ENCODE measurements at regions not wholly inside any gene's neighbourhood (a gene's known extent, or its start where the extent isn't known, plus 50 kb on each side); places are given as distances from the start of the nearest gene placed in this dataset.

DNA sequence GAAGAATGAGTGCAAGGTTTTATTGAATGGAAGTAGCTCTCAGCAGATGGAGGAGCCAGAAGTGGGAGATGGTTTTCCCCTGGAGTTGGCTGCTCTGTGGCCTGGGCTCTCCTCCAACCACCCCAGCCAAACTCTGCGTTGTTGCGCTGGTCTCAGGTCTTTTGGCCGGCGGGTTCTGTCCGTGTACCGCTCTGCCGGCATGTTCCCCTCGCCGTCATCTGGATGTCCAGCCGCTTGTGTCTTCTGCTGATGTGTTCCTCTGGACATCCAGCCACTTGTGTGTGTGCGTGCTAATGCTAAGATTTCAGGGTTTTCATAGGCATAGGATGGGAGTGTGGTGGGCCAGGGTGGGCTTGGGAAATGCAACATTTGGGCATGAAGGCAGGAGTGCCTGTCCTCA, 1311.3 kb upstream of the TMEFF2 start:
- Histone ChIP-seq H3K36me3 (ENCODE audit: insufficient read depth, low read length) (no peaks in the 10 kb centered on the region), H4K20me1 (ENCODE audit: insufficient read depth, low read length) (no peaks in the 10 kb centered on the region), H3K79me2 (ENCODE audit: insufficient read depth, low read depth, low read length) (no peaks in the 10 kb centered on the region), H3K4me2 (ENCODE audit: low read length) (no peak overlapping the region), H3K27ac (ENCODE audit: low read depth, low read length, poor library complexity, severe bottlenecking) (no peak overlapping the region), H3K4me3 (ENCODE audit: low read depth, low read length, poor library complexity, severe bottlenecking) (no peak overlapping the region), H3K9me3 (ENCODE audit: low read length) (no peaks in the 10 kb centered on the region), H3K9me2 (ENCODE audit: insufficient read depth, low read length) (no peaks in the 10 kb centered on the region), H2AFZ (ENCODE audit: low read length) (no peak overlapping the region), H3K4me1 (ENCODE audit: insufficient read depth, low read length, poor library complexity, severe bottlenecking) (no peaks in the 10 kb centered on the region)
- ChIA-PET POLR2A (no interaction called here), CTCF (ENCODE audit: unreplicated experiment) (no interaction called here)
- no peak for DNase-seq (ENCODE audit: low spot score)
- TF ChIP-seq EZH2phosphoT487 (IDR thresholded peaks at IDR 0.05; ENCODE audit: borderline replicate concordance, low read depth, low read length) (no peak), CTCF (conservative IDR thresholded peaks at IDR 0.05; ENCODE audit: low read length) (no peak)
- intact Hi-C loops (cut with micrococcal nuclease; ENCODE audit: unreplicated experiment) = no loop called here
- BruUV-seq (replicated peaks) = no TSS peak

DNA sequence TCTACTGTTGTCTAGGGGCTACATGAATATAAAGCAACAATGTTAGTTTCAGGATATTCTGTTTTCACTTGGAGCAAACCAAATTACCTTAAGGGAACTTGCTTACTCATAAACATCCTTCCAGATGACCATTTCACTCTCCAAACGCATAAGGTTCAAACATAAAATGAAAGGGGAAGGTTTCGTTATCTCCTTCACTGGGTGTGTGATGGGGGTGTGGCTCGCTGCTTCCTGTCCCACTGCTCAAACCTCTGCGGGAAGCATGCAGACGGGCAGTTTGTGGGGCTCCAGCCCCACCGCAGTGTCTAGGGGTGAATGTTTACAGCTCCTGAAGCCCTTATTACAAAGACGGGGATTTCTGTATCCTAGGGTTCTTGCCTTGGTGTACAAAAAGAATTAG, 1310.9 kb upstream of the TMEFF2 start:
- H3K4me2 ChIP-seq (ENCODE audit: low read length) = no peak overlapping the region
- no peak overlapping the region for H3K27ac ChIP-seq (ENCODE audit: low read depth, low read length, poor library complexity, severe bottlenecking)
- no peaks in the 10 kb centered on the region for H3K9me3 ChIP-seq (ENCODE audit: low read length)
- TF ChIP-seq EZH2phosphoT487 (IDR thresholded peaks at IDR 0.05; ENCODE audit: borderline replicate concordance, low read depth, low read length) (no peak), CTCF (conservative IDR thresholded peaks at IDR 0.05; ENCODE audit: low read length) (no peak)
- no peaks in the 10 kb centered on the region for H3K4me1 ChIP-seq (ENCODE audit: insufficient read depth, low read length, poor library complexity, severe bottlenecking)
- BruUV-seq (replicated peaks) = no TSS peak
- H3K4me3 ChIP-seq (ENCODE audit: low read depth, low read length, poor library complexity, severe bottlenecking) = no peak overlapping the region
- no peak overlapping the region for H2AFZ ChIP-seq (ENCODE audit: low read length)
- ChIA-PET CTCF (ENCODE audit: unreplicated experiment) (no interaction called here), POLR2A (no interaction called here)
- no peaks in the 10 kb centered on the region for H3K36me3 ChIP-seq (ENCODE audit: insufficient read depth, low read length)
- DNase-seq (ENCODE audit: low spot score) = no peak
- no peaks in the 10 kb centered on the region for H4K20me1 ChIP-seq (ENCODE audit: insufficient read depth, low read length)
- no peaks in the 10 kb centered on the region for H3K9me2 ChIP-seq (ENCODE audit: insufficient read depth, low read length)
- H3K79me2 ChIP-seq (ENCODE audit: insufficient read depth, low read depth, low read length) = no peaks in the 10 kb centered on the region
- intact Hi-C loops (cut with micrococcal nuclease; ENCODE audit: unreplicated experiment) = no loop called here

DNA sequence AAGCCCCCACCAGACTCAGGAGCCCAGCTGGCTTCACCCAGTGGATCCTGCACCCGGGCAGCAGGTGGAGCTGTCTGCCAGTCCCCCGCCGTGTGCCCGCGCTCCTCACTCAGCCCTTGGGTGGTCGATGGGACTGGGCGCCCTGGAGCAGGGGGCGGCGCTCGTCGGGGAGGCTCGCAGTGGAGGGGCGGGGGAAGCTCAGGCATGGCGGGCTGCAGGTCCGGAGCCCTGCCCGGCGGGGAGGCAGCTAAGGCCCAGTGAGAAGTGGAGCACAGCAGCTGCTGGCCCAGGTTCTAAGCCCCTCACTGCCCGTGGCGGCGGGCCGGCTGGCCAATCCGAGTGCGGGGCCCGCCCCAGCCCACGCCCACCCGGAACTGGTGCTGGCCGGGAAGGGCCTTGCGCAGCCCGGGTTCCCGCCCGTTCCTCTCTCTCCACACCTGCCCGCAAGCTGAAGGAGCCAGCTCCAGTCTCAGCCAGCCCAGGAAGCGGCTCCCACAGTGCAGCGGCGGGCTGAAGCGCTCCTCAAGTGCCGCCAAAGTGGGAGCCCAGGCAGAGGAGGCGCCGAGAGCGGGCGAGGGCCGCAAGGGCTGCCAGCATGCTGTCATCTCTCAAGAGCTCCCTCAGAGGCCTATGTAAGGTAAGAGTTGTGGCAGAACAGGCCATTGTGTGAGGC, 1307.8 kb upstream of the TMEFF2 start:
- no TSS peak for BruUV-seq (replicated peaks)
- intact Hi-C loops (cut with micrococcal nuclease; ENCODE audit: unreplicated experiment) = no loop called here
- Histone ChIP-seq H3K4me2 (ENCODE audit: low read length) (no peak overlapping the region), H3K9me3 (ENCODE audit: low read length) (no peaks in the 10 kb centered on the region), H2AFZ (ENCODE audit: low read length) (no peak overlapping the region), H3K9me2 (ENCODE audit: insufficient read depth, low read length) (no peaks in the 10 kb centered on the region), H3K4me1 (ENCODE audit: insufficient read depth, low read length, poor library complexity, severe bottlenecking) (no peaks in the 10 kb centered on the region), H3K4me3 (ENCODE audit: low read depth, low read length, poor library complexity, severe bottlenecking) (no peak overlapping the region), H4K20me1 (ENCODE audit: insufficient read depth, low read length) (no peaks in the 10 kb centered on the region), H3K36me3 (ENCODE audit: insufficient read depth, low read length) (no peaks in the 10 kb centered on the region), H3K79me2 (ENCODE audit: insufficient read depth, low read depth, low read length) (no peaks in the 10 kb centered on the region), H3K27ac (ENCODE audit: low read depth, low read length, poor library complexity, severe bottlenecking) (no peak overlapping the region)
- POLR2A ChIA-PET = interaction anchor here (1.0 kb wide), 1 partner anchor 18 kb away, joined by 3 read pairs; no protein-coding TSS in a partner anchor
- no peak for DNase-seq (ENCODE audit: low spot score)
- TF ChIP-seq EZH2phosphoT487 (IDR thresholded peaks at IDR 0.05; ENCODE audit: borderline replicate concordance, low read depth, low read length) = no peak
- TF ChIP-seq CTCF (conservative IDR thresholded peaks at IDR 0.05; ENCODE audit: low read length) = no peak
- CTCF ChIA-PET (ENCODE audit: unreplicated experiment) = no interaction called here
